NCI-H146 treated with DMSO at 0.1 percent for 48 hours (cell line): ENCODE measurements at regions not wholly inside any gene's neighbourhood (a gene's known extent, or its start where the extent isn't known, plus 50 kb on each side); places are given as distances from the start of the nearest gene placed in this dataset.
A peak's percentile ranks its signal among the peaks of the same experiment; 100 is the strongest.
"Not testable (repeated sequence)": the region's sequence is repeated elsewhere in the genome, so short reads cannot be mapped to it uniquely, and the experiment has no call there.

Experiments used
- DNase-seq: peaks from one replicate; lab custom pipeline; 2025; ENCODE audit not compliant: unreplicated experiment; lab: John Stamatoyannopoulos, UW

DNA sequence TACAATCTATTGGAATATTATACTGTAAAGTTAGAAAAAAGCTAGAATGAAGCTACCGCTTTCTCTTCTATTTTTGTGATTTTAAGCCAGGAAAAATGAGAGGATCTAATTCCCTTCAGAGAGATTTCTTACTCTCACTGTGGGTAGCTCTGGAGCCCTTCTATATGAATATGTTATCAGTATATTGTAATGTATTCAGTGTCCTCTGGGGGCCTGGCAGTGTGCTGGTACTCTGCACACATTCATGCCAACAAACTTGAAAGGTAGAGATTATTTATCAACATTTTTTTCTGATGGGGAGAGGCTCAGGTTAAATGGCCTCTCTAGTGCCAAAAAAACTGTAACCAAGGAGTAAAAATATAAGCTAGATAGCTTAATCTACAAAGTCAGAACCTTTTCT lies 292.8 kb downstream of the TTC6 start:
- no peak for DNase-seq

GRCh38 chr14:37889087-37889486 lies 293.7 kb downstream of the TTC6 start:
- no peak for DNase-seq

DNA sequence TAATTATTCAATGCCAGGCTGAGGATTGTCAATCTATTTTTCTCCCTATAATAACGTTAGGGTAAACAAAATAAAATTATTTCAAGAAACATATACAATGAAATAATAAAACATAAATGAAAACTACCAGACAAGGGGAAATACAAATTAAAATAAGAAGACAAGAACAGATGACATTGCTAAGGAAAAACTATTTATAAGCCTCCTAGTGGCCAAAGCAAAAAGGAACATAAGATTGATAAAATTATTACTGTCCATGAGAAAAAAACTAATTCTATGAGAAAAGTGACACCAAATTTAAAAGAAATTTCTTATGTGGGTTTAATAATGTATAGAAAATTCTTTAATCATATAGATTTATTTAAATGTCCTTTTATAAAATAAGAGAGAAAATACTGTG lies 294.7 kb downstream of the TTC6 start:
- DNase-seq, result no peak

GRCh38 chr14:37891500-37891899 lies 296.1 kb downstream of the TTC6 start:
- DNase-seq, result not testable (repeated sequence)

DNA sequence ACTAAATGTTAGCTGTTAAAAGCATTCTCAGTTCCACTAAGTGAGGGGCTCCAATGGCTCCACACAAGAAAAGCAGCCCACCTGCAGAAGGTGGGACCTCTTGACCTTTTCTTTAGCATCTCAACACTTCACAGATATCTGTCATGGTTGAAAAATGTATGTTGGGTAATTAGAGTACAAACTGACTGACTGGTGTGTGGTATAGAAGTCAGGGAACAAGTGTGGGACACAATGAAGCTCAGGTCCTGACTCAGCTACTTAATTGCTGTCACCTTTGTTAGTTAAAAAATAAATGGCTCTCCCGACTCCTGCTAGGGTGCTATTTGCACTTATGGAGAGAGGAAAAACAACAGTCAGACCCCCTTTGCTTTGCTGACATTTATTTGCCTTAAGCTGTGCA lies 299.0 kb downstream of the TTC6 start:
- DNase-seq, result no peak

DNA sequence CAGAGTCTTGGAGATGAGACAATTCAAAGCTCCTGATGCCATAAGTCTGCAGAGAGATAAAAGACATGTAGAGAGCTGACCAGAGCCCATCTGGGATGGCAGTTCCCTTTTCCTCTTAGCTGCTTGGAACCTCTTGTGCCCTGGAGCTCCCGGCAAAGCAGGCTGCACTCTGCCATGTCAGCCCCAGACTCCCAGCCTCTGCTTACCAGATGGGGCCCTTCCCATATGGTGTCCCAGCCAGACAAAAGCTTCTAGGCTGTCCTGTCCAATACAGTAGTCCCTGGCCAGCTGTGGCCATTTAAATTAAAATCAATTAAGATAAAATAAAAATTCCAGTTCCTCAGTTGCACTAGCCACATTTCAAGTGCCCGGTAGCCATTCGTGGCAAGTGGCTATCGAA lies 303.9 kb downstream of the TTC6 start:
- no peak for DNase-seq

DNA sequence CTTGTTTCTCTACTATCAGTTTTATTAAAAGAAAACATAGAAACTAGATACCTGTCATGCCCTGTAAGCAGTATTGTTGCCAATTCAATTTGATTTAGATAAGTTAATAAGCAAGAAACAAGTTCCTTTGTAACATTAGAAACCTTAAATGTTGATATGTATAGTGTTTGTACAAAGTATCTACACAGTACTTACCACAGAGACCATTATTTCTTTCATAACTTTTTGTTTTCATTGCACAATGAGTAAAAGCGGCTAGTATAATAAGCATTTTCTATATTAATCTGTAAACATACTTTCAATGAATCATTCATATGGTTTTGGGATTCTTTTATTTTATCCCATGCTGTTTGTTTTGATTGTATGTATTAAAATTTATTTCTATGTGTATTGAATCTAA lies 305.1 kb downstream of the TTC6 start:
- no peak for DNase-seq

GRCh38 chr14:37901978-37902377 lies 305.7 kb upstream of the SSTR1 start:
- DNase-seq, result no peak

GRCh38 chr14:37903343-37904191 lies 304.1 kb upstream of the SSTR1 start:
- no peak for DNase-seq

DNA sequence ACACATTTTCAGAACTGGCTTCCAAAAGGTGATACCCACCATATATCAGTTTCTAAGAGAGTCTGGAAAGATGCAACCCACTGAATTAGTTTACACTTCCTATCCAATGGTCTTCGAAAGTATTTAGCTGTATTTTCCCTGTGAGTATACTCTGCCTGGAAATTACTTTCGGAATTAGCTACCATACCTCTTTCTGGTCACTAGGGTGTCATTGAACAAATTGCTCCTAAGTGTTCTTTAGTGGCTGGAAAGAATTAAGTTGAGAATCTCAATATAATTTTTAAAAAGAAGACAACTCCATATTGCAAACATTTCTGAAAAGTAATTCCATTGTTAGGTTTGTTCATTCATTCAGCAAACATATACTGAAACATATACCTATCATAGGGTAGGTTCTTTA lies 283.1 kb upstream of the SSTR1 start:
- DNase-seq, result no peak

GRCh38 chr14:37932008-37932407 lies 275.7 kb upstream of the SSTR1 start:
- DNase-seq, result no peak

DNA sequence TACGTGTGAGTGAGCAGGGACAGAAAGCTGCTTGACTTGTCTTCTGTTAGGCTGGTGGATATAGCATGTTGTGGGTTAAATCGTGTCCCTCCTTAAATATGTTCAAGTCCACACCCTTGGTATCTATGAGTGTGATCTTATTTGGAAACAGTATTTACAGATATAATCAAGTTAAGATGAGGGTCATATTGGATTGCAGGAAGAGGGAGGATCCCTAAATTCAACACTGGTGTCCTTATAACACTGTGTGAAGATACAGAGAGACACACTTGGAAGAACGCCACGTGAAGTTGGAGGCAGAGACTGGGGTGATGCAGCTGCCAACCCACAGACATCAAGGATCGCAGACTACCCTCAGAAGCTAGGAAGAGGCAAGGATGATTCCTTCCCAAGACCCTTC lies 275.2 kb upstream of the SSTR1 start:
- no peak for DNase-seq

DNA sequence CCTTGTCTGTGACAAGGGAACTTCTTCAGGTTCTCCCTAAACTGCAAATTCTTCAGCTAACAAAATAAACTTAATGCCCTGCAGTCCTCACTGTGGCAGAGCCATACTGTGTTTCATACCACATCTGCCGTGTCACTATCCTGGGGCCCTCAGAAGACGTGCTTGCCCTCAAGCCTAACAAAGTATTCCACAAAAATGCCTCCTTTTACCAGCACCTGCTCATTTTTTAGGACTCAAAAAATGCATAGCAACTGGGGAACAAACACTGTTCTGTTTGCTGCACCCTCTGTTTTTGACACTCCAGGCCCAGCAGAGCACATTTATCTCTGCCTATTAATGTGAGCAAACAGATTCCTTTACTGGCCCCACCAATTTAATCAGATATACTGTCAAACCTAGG lies 270.7 kb upstream of the SSTR1 start:
- DNase-seq, result no peak

- DNase-seq, result no peak
Observed at GRCh38 chr14:37939442-37940028, 268.2 kb upstream of the SSTR1 start.

DNA sequence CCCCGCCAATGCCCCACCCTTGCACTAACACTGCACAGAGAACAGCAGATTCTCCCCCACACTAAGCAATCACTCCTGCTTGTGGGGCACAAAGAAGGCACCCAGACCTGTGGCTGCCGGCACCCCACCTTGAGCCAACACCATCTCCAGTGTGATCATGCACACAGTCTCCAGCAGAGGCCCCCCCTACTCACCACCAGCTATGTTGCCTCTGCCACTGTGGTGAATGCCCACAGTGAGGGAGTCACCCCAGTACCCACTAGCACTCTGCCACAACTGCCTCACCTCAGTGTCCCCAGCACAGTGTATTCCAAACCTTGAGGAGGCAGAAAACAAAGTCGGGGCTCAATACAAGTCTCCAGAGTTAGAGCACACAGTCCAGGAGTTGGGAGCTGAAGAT lies 261.7 kb upstream of the SSTR1 start:
- DNase-seq, result no peak

- DNase-seq, result no peak
Observed at GRCh38 chr14:37946819-37947218, 260.9 kb upstream of the SSTR1 start.

DNA sequence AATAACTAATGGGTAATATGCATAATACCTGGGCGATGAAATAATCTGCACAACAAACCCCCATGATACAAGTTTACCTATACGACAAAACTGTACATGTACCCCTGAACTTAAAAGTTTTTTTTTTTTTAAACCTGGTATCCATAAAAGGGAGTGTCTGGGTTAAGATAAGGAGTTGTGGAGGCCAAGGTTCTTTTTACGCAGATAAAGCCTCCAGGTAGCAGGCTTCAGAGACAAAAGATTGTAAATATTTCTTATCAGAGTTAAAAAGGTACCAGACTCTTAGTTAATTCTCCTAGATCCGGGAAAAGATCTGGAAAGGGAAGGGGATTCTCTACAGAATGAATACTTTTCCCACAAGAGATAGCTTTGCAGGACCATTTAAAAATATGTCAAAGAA lies 259.4 kb upstream of the SSTR1 start:
- DNase-seq, result no peak

GRCh38 chr14:37968664-37969240 lies 239.0 kb upstream of the SSTR1 start:
- no peak for DNase-seq

GRCh38 chr14:37969511-37969979 lies 238.2 kb upstream of the SSTR1 start:
- DNase-seq, result peak; percentile 17

GRCh38 chr14:37970696-37971095 lies 237.0 kb upstream of the SSTR1 start:
- DNase-seq, result no peak

GRCh38 chr14:37972941-37973887 lies 234.5 kb upstream of the SSTR1 start:
- DNase-seq, result no peak
